ENCODE measurements at regions not wholly inside any gene's neighbourhood (a gene's known extent, or its start where the extent isn't known, plus 50 kb on each side); places are given as distances from the start of the nearest gene placed in this dataset.

DNA sequence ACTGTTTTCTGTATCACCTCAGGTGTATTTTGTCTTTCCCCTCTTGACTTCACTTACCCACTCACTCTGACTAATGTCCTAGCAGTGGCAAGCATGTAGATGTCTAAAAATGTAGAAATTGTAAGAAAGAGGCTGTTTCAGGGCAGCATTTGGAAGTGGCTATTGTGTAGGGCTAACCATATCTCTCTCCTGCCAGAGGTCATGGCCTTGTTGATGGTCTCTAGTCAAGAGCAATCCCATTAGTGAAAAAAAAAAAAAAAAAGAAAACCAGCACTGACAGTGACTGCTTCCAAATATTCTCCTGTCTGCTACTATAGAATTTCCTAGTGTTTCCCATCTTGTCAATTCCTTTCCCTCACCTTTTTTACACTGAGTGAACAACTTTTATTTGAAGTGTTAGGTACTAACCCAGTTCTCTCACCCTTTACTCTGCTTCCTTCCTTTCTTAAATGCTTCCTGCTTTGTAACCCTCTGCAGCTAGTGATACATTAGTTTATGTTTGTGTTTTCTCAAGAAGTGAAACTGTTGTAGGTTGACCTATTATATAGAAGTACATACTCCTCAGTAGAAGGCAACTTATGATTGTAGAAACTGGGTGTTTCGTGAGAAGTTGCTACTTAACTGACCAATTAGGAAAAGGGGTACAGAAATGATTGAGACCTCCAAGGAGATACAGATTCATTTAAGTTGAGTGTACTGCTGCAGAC, 174.1 kb upstream of the PTPRK start:
- no peaks in the 10 kb centered on the region for H3K36me3 ChIP-seq (replicated peaks in 1 of 2)
- TF ChIP-seq CTCF (IDR thresholded peaks at IDR 0.05) (no peak), POLR2A (IDR thresholded peaks at IDR 0.05) (no peak)
- DNase-seq, result no peak
- intact Hi-C loops (cut with DNase I), result no loop called here
- no peaks in the 10 kb centered on the region for H3K9me3 ChIP-seq (replicated peaks in 1 of 3)
- no peak overlapping the region for H3K4me3 ChIP-seq
- H3K27me3 ChIP-seq, result no peaks in the 10 kb centered on the region
- no peak overlapping the region for H3K27ac ChIP-seq
- whole genome bisulfite sequencing, 4 donors, result 76 to 92% (median 81%) methylated on average over 1 of the region's 1 CpG
- no peaks in the 10 kb centered on the region for H3K4me1 ChIP-seq (replicated peaks in 1 of 2)

GRCh38 chr6:128690063-128690462, 169.7 kb upstream of the PTPRK start:
- WGBS, 4 donors, result 85 to 94% (median 89%) methylated on average over 3 of the region's 3 CpGs
- TF ChIP-seq POLR2A (IDR thresholded peaks at IDR 0.05) (no peak), CTCF (IDR thresholded peaks at IDR 0.05) (no peak)

DNA sequence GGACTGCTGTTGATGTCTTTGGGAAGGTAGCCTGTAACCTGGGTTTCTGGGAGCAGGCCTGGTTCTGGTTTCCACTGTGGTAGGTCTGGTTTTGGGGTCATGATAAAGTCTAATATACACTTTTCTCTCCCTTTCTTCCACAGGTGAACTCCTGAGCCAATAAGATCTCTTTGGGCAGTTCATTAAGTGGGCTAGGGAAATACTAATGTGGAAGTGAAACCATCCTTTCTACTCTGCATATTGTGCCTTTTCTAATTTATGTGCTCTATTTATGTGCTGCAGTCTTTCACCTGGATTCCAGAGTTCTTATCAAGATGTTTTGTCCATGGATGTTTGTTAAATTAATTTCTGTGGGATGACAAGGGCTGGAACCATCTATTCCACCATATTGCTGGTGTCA, 165.7 kb upstream of the PTPRK start:
- H3K9me3 ChIP-seq (replicated peaks in 1 of 3), result no peaks in the 10 kb centered on the region
- no peak overlapping the region for H3K4me3 ChIP-seq
- H3K27ac ChIP-seq, result no peak overlapping the region
- no peak for DNase-seq
- intact Hi-C loops (cut with DNase I), result no loop called here
- H3K4me1 ChIP-seq (replicated peaks in 1 of 2), result no peaks in the 10 kb centered on the region
- H3K36me3 ChIP-seq (replicated peaks in 1 of 2), result no peaks in the 10 kb centered on the region
- no peaks in the 10 kb centered on the region for H3K27me3 ChIP-seq
- no peak for TF ChIP-seq CTCF (IDR thresholded peaks at IDR 0.05)
- no peak for TF ChIP-seq POLR2A (IDR thresholded peaks at IDR 0.05)

More at GRCh38 chr6:128690063-128690462, 169.7 kb upstream of the PTPRK start:
- Histone ChIP-seq H3K27ac (no peak overlapping the region), H3K9me3 (replicated peaks in 1 of 3) (no peaks in the 10 kb centered on the region), H3K4me3 (no peak overlapping the region), H3K36me3 (replicated peaks in 1 of 2) (no peaks in the 10 kb centered on the region), H3K4me1 (replicated peaks in 1 of 2) (no peaks in the 10 kb centered on the region), H3K27me3 (no peaks in the 10 kb centered on the region)
- intact Hi-C loops (cut with DNase I), result no loop called here
- no peak for DNase-seq

GRCh38 chr6:128676456-128676855, 156.1 kb upstream of the PTPRK start:
- intact Hi-C loops (cut with DNase I), result no loop called here
- TF ChIP-seq POLR2A (IDR thresholded peaks at IDR 0.05) (no peak), CTCF (IDR thresholded peaks at IDR 0.05) (no peak)
- H3K4me3 ChIP-seq, result no peak overlapping the region
- no peak overlapping the region for H3K27ac ChIP-seq
- no peaks in the 10 kb centered on the region for H3K9me3 ChIP-seq (replicated peaks in 1 of 3)
- H3K4me1 ChIP-seq (replicated peaks in 1 of 2), result no peaks in the 10 kb centered on the region
- no peak for DNase-seq
- no peaks in the 10 kb centered on the region for H3K36me3 ChIP-seq (replicated peaks in 1 of 2)
- no peaks in the 10 kb centered on the region for H3K27me3 ChIP-seq
